Activated T-cell treated with anti-CD3 and anti-CD28 coated beads, Interleukin-2, amount 50 U/mL, for 4 hours (primary cell): ENCODE measurements at regions not wholly inside any gene's neighbourhood (a gene's known extent, or its start where the extent isn't known, plus 50 kb on each side); places are given as distances from the start of the nearest gene placed in this dataset.

ENCODE experiments used
- ATAC-seq, 2 donors: fragments of 200-7000 bp; cut with Tn5 transposase; one replicate each; pipeline ENCODE4 v1.10.0; 2021
- DNase-seq: peaks from one replicate; pipeline ENCODE4 v3.0.0-alpha.2; 2020
- H3K27me3 Mint-ChIP-seq: one replicate; pipeline ENCODE4 v1.8.0; 2021; ENCODE audit warnings: low read depth, mixed read lengths
- H3K36me3 Mint-ChIP-seq: one replicate; pipeline ENCODE4 v1.8.0; 2022; ENCODE audit warnings: mixed read lengths; ENCODE audit not compliant: insufficient read depth
- H3K4me1 Mint-ChIP-seq: one replicate; pipeline ENCODE4 v1.8.0; 2021; ENCODE audit warnings: low read depth, mixed read lengths
- H3K4me3 Mint-ChIP-seq: one replicate; pipeline ENCODE4 v1.8.0; 2021; ENCODE audit warnings: mild to moderate bottlenecking, moderate library complexity, mixed read lengths
- H3K9me3 Mint-ChIP-seq: one replicate; pipeline ENCODE4 v1.8.0; 2021; ENCODE audit warnings: mixed read lengths

- Mint-ChIP-seq H3K4me3 (no peak overlapping the region), H3K4me1 (no peaks in the 10 kb centered on the region), H3K27me3 (no peaks in the 10 kb centered on the region), H3K9me3 (peaks cover 14% of the 10 kb centered on the region), H3K36me3 (no peaks in the 10 kb centered on the region)
- ATAC-seq = no peak
- DNase-seq = no peak
These were observed 98.4 kb upstream of the KLHL1 start for GRCh38 chr13:70206671-70207070.

GRCh38 chr13:70203661-70204229 is 95.5 kb upstream of the KLHL1 start:
- H3K9me3 Mint-ChIP-seq = peaks cover 4% of the 10 kb centered on the region
- H3K4me1 Mint-ChIP-seq = no peaks in the 10 kb centered on the region
- H3K4me3 Mint-ChIP-seq = no peak overlapping the region
- no peaks in the 10 kb centered on the region for H3K36me3 Mint-ChIP-seq
- H3K27me3 Mint-ChIP-seq = no peaks in the 10 kb centered on the region
- DNase-seq = no peak
- no peak for ATAC-seq

- Mint-ChIP-seq H3K4me3 (no peak overlapping the region), H3K4me1 (no peaks in the 10 kb centered on the region), H3K27me3 (no peaks in the 10 kb centered on the region), H3K36me3 (no peaks in the 10 kb centered on the region), H3K9me3 (peaks cover 22% of the 10 kb centered on the region)
- DNase-seq (no peak), ATAC-seq (no peak)
These were observed 82.8 kb upstream of the KLHL1 start for GRCh38 chr13:70191034-70191433.

DNA sequence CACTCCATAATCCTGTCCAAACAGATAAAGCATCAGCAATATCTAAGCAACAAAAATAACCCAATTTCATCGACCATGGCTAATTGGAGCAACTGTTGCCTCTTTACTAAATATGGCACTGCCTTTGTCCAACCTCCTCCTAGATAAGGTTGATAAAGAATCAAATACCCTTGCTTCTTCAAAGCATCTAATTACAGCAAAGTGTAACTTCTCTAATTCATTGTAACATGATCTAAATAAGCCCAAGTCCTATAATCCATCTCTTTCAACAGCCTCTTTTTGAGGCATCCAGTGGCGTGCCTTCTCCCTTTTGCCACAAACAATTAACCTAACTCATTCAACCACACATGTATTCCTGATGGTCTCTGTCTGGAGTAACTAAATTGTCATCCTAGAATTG is 81.7 kb upstream of the KLHL1 start:
- Mint-ChIP-seq H3K36me3 (no peaks in the 10 kb centered on the region), H3K4me3 (no peak overlapping the region), H3K9me3 (peaks cover 15% of the 10 kb centered on the region), H3K27me3 (no peaks in the 10 kb centered on the region), H3K4me1 (no peaks in the 10 kb centered on the region)
- no peak for ATAC-seq
- DNase-seq = no peak

DNA sequence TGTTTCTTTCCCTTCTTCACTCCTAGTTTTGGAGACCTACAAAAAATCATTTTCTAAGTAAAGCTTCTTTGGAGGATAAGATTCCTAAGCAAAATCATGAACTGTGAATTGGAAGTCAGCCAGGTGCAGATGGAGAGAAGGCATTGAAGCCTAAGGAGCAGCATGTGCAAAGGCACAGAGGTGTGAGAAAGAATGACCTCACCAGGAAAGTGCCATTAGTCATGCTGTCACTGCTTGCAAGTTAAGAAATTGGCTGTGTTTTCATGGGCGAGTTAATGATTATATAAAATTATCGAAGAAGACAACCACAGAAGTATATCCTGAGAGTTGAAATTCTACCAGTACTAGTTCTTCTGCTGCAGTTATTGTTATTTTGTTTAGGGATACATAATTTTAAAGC is 80.3 kb upstream of the KLHL1 start:
- H3K27me3 Mint-ChIP-seq = no peaks in the 10 kb centered on the region
- no peaks in the 10 kb centered on the region for H3K36me3 Mint-ChIP-seq
- no peak overlapping the region for H3K4me3 Mint-ChIP-seq
- DNase-seq (no peak), ATAC-seq (no peak)
- H3K4me1 Mint-ChIP-seq = no peaks in the 10 kb centered on the region
- peaks cover 11% of the 10 kb centered on the region for H3K9me3 Mint-ChIP-seq

DNA sequence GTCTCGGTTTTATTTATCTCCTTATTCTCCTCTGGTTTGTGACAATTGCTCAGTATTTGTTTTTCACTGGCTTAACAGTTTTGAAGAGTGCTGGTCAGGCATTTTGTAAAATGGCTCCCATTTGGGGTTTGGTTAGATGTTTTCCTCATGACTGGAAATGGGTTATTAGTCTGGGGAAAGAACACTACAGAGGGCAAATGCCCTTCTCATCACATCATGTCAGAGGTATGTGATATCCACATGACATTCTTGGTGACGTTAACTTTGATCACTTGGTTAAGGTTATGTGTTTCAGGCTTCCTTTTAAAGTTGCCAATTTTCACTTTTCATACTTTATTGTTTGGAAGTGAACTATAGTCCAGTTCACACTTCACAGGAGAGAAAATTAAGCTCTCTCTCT is 74.8 kb upstream of the KLHL1 start:
- DNase-seq (no peak), ATAC-seq (no peak)
- H3K36me3 Mint-ChIP-seq = no peaks in the 10 kb centered on the region
- H3K4me3 Mint-ChIP-seq = no peak overlapping the region
- H3K9me3 Mint-ChIP-seq = no peaks in the 10 kb centered on the region
- no peaks in the 10 kb centered on the region for H3K27me3 Mint-ChIP-seq
- H3K4me1 Mint-ChIP-seq = no peaks in the 10 kb centered on the region
